ENCODE measurements at regions not wholly inside any gene's neighbourhood (a gene's known extent, or its start where the extent isn't known, plus 50 kb on each side); places are given as distances from the start of the nearest gene placed in this dataset.
"Not testable (repeated sequence)": the region's sequence is repeated elsewhere in the genome, so short reads cannot be mapped to it uniquely, and the experiment has no call there.

- ChIA-PET POLR2A (no interaction called here), CTCF (no interaction called here)
- no peaks in the 10 kb centered on the region for H3K36me3 ChIP-seq (ENCODE audit: control insufficient read depth, insufficient read depth, low read length)
- TF ChIP-seq, protein P1, sequence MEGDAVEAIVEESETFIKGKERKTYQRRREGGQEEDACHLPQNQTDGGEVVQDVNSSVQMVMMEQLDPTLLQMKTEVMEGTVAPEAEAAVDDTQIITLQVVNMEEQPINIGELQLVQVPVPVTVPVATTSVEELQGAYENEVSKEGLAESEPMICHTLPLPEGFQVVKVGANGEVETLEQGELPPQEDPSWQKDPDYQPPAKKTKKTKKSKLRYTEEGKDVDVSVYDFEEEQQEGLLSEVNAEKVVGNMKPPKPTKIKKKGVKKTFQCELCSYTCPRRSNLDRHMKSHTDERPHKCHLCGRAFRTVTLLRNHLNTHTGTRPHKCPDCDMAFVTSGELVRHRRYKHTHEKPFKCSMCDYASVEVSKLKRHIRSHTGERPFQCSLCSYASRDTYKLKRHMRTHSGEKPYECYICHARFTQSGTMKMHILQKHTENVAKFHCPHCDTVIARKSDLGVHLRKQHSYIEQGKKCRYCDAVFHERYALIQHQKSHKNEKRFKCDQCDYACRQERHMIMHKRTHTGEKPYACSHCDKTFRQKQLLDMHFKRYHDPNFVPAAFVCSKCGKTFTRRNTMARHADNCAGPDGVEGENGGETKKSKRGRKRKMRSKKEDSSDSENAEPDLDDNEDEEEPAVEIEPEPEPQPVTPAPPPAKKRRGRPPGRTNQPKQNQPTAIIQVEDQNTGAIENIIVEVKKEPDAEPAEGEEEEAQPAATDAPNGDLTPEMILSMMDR (IDR thresholded peaks at IDR 0.05; ENCODE audit: insufficient read depth, low read depth, low read length), result no peak
- no peak overlapping the region for H3K4me3 ChIP-seq (ENCODE audit: low read depth, low read length)
- no peak for DNase-seq (ENCODE audit: low read depth)
- H3K27me3 ChIP-seq (ENCODE audit: control insufficient read depth, insufficient read depth, low read length), result no peaks in the 10 kb centered on the region
These were observed 1059.3 kb downstream of the CDH9 start for GRCh38 chr5:25979086-25979485.

DNA sequence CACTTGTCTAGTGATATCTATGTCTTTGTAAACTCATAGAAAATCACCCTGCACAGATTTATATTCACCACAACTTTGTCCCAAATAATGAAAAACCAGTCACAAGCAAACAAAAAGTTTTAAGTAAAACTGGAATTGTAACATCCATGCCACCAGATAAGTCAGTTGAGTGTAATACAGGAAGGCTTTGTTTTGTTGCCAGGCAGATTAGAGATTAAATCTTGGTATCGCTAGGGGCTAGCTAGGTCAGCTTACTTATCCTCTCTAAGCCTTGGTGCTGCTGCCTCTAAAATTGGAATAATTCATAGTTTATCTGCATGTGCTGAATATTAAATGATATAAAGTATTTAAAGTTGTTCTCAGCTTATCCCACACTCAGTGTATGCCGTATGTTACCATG lies 1062.5 kb downstream of the CDH9 start:
- Histone ChIP-seq H3K27me3 (ENCODE audit: control insufficient read depth, insufficient read depth, low read length) (no peaks in the 10 kb centered on the region), H3K36me3 (ENCODE audit: control insufficient read depth, insufficient read depth, low read length) (no peaks in the 10 kb centered on the region), H3K4me3 (ENCODE audit: low read depth, low read length) (no peak overlapping the region)
- CTCF ChIA-PET, result no interaction called here
- POLR2A ChIA-PET, result no interaction called here
- TF ChIP-seq, protein P1 (IDR thresholded peaks at IDR 0.05; ENCODE audit: insufficient read depth, low read depth, low read length), result no peak
- no peak for DNase-seq (ENCODE audit: low read depth)

DNA sequence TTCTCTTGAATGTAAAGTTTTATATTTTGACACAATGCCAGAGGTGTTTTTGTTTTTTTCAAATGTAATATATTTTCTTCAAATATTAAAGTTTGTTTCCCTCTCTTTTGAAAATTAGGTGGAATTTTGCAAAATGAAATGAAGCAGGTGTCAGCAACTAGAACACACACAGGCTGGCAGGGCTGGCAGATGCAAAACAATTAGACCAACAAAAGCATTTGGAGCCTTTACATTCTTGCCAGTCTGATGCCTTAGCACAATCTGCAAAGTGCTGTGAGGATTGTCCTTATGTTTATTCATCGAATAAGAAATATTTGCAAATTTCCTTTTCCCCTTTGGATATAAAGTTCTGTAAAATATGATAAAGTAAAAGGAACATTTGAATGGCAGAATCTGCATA lies 1063.9 kb downstream of the CDH9 start:
- Histone ChIP-seq H3K36me3 (ENCODE audit: control insufficient read depth, insufficient read depth, low read length) (no peaks in the 10 kb centered on the region), H3K4me3 (ENCODE audit: low read depth, low read length) (no peak overlapping the region), H3K27me3 (ENCODE audit: control insufficient read depth, insufficient read depth, low read length) (no peaks in the 10 kb centered on the region)
- TF ChIP-seq, protein P1 (IDR thresholded peaks at IDR 0.05; ENCODE audit: insufficient read depth, low read depth, low read length), result no peak
- CTCF ChIA-PET, result no interaction called here
- POLR2A ChIA-PET, result no interaction called here
- DNase-seq (ENCODE audit: low read depth), result no peak

- DNase-seq (ENCODE audit: low read depth), result no peak
- ChIA-PET POLR2A (no interaction called here), CTCF (no interaction called here)
These were observed 1067.4 kb downstream of the CDH9 start for GRCh38 chr5:25970906-25971489.

DNA sequence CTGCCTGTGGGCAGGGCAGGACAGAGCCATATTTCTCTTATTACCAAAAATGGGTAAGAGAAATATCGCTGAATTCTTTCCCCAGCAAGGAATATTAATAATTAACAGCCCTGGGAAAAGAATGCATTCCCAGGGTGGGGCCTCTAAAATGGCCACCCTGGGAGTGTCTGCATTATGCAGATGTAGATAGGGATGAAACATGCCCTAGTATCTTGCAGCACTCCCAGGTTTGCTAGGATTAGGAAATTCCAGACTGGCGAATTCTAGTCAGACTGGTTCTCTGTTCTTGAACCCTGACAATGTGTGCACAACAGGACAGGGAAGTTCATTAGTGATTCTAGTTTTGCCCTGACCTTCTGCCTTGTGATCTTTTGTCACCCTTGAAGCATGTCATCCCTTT lies 1069.3 kb downstream of the CDH9 start:
- POLR2A ChIA-PET; CTCF ChIA-PET; H3K27me3 ChIP-seq (ENCODE audit: control insufficient read depth, insufficient read depth, low read length); H3K4me3 ChIP-seq (ENCODE audit: low read depth, low read length); H3K36me3 ChIP-seq (ENCODE audit: control insufficient read depth, insufficient read depth, low read length); DNase-seq (ENCODE audit: low read depth): not testable (repeated sequence)

More at GRCh38 chr5:25970906-25971489, 1067.4 kb downstream of the CDH9 start:
- H3K36me3 ChIP-seq (ENCODE audit: control insufficient read depth, insufficient read depth, low read length), result no peaks in the 10 kb centered on the region
- TF ChIP-seq, protein P1 (IDR thresholded peaks at IDR 0.05; ENCODE audit: insufficient read depth, low read depth, low read length), result no peak
- H3K27me3 ChIP-seq (ENCODE audit: control insufficient read depth, insufficient read depth, low read length), result no peaks in the 10 kb centered on the region
- H3K4me3 ChIP-seq (ENCODE audit: low read depth, low read length), result no peak overlapping the region

DNA sequence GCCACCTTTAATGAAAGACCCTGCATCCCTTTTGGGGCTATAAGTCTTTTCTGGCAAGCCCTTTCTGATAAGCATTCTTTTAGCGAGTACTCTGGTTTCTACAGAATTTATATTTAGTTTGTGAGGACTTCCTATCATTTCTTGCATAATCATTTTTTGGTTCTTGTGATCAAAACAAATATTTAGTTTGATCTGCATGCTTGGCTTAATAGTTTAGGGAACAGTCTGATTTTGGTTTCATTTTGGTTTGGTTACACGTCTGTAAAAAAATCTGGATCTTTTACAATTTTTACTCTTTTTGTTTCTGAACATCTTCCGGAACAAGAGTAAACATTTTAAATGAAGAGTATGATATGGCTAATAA lies 1074.4 kb downstream of the CDH9 start:
- TF ChIP-seq, protein P1 (IDR thresholded peaks at IDR 0.05; ENCODE audit: insufficient read depth, low read depth, low read length), result no peak
- no peak for DNase-seq (ENCODE audit: low read depth)
- CTCF ChIA-PET, result no interaction called here
- no peak overlapping the region for H3K4me3 ChIP-seq (ENCODE audit: low read depth, low read length)
- POLR2A ChIA-PET, result no interaction called here
- H3K27me3 ChIP-seq (ENCODE audit: control insufficient read depth, insufficient read depth, low read length), result no peaks in the 10 kb centered on the region
- H3K36me3 ChIP-seq (ENCODE audit: control insufficient read depth, insufficient read depth, low read length), result no peaks in the 10 kb centered on the region
